RWPE2 (cell line): ENCODE measurements at regions not wholly inside any gene's neighbourhood (a gene's known extent, or its start where the extent isn't known, plus 50 kb on each side); places are given as distances from the start of the nearest gene placed in this dataset.

Experiments
- ATAC-seq: fragments of 200-7000 bp; cut with Tn5 transposase; 3 replicates; pipeline ENCODE4 v1.9.1; 2021; ENCODE audit warnings: low read depth
- DNase-seq: peaks from one replicate; pipeline ENCODE4 v3.0.0-alpha.2; 2020; ENCODE audit warnings: low spot score
- H3K27ac ChIP-seq: fragments of 450-650 bp; 2 replicates; pipeline ENCODE4 v1.5.1; 2017; ENCODE audit warnings: mild to moderate bottlenecking; ENCODE audit not compliant: poor library complexity, severe bottlenecking
- H3K27me3 ChIP-seq: fragments of 250-450 bp; sonication (Bioruptor Pico); 2 replicates; pipeline ENCODE4 v1.5.1; 2021; ENCODE audit warnings: mild to moderate bottlenecking, moderate library complexity; ENCODE audit not compliant: insufficient read depth, poor library complexity, severe bottlenecking
- H3K36me3 ChIP-seq: fragments of 250-450 bp; sonication (Bioruptor Pico); 2 replicates; pipeline ENCODE4 v1.5.1; 2020; ENCODE audit warnings: low read depth, mild to moderate bottlenecking, moderate library complexity
- H3K4me1 ChIP-seq: fragments of 250-450 bp; sonication (Bioruptor Pico); 2 replicates; pipeline ENCODE4 v1.5.1; 2021; ENCODE audit warnings: mild to moderate bottlenecking, moderate library complexity; ENCODE audit not compliant: insufficient read depth, poor library complexity, severe bottlenecking
- H3K4me3 ChIP-seq: fragments of 250-450 bp; sonication (Bioruptor Pico); 2 replicates; pipeline ENCODE4 v1.5.1; 2021; ENCODE audit warnings: mild to moderate bottlenecking, moderate library complexity; ENCODE audit not compliant: severe bottlenecking
- H3K9me3 ChIP-seq: fragments of 250-450 bp; sonication (Bioruptor Pico); 2 replicates; pipeline ENCODE4 v1.5.1; 2021; ENCODE audit warnings: mild to moderate bottlenecking, moderate library complexity; ENCODE audit not compliant: severe bottlenecking
- TF ChIP-seq, protein P1 (sequence below): fragments of 450-650 bp; IDR thresholded peaks from one replicate; pipeline ENCODE4 v1.5.1; 2017; ENCODE audit warnings: mild to moderate bottlenecking, moderate library complexity; ENCODE audit not compliant: poor library complexity, severe bottlenecking

DNA sequence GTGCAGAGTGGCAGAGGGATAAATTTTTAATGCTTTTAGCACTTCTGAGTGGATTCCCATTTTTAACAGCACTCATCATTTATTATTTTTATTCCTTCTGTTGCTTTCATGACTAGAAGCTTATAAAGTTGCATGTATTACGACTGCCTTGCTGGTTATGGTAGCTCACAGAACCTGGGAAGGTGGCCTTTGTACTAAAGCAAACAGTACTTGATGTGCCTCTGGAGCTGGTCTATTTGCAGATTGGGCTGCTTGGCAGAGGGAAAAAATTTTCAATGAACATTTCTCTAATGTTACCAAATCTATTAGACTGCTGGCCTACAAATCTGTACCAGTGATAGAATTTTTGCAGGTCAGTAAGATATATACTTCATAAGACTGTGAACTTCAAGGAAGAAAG is 274.5 kb upstream of the C9orf72 start:
- H3K4me3 ChIP-seq: no peak overlapping the region
- H3K4me1 ChIP-seq: no peaks in the 10 kb centered on the region
- H3K27ac ChIP-seq: no peak overlapping the region
- no peaks in the 10 kb centered on the region for H3K27me3 ChIP-seq
- ATAC-seq (no peak), DNase-seq (no peak)
- H3K36me3 ChIP-seq: no peaks in the 10 kb centered on the region
- TF ChIP-seq, protein P1, sequence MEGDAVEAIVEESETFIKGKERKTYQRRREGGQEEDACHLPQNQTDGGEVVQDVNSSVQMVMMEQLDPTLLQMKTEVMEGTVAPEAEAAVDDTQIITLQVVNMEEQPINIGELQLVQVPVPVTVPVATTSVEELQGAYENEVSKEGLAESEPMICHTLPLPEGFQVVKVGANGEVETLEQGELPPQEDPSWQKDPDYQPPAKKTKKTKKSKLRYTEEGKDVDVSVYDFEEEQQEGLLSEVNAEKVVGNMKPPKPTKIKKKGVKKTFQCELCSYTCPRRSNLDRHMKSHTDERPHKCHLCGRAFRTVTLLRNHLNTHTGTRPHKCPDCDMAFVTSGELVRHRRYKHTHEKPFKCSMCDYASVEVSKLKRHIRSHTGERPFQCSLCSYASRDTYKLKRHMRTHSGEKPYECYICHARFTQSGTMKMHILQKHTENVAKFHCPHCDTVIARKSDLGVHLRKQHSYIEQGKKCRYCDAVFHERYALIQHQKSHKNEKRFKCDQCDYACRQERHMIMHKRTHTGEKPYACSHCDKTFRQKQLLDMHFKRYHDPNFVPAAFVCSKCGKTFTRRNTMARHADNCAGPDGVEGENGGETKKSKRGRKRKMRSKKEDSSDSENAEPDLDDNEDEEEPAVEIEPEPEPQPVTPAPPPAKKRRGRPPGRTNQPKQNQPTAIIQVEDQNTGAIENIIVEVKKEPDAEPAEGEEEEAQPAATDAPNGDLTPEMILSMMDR: no peak
- H3K9me3 ChIP-seq: no peaks in the 10 kb centered on the region

DNA sequence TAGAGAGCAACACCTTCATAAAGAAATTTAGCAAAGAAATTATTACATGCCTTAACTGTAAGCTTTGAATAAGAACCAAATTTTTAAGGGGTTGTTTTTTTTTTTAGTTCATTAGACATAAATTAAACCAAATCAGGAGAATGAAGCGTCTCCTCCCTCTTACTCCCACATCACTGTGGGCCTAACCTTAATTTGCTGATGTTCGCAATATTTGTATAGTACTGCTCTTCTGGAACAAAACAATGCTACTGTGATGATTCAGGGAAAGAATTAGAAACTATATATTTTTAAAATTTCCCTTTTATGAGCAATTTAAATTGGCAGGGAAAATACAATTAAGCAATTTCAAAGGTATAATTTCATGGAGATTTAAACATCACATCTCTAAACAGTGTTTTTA is 275.0 kb upstream of the C9orf72 start:
- Histone ChIP-seq H3K4me3 (no peak overlapping the region), H3K27ac (no peak overlapping the region), H3K9me3 (no peaks in the 10 kb centered on the region), H3K4me1 (no peaks in the 10 kb centered on the region), H3K36me3 (no peaks in the 10 kb centered on the region), H3K27me3 (no peaks in the 10 kb centered on the region)
- TF ChIP-seq, protein P1: no peak
- ATAC-seq (no peak), DNase-seq (no peak)

DNA sequence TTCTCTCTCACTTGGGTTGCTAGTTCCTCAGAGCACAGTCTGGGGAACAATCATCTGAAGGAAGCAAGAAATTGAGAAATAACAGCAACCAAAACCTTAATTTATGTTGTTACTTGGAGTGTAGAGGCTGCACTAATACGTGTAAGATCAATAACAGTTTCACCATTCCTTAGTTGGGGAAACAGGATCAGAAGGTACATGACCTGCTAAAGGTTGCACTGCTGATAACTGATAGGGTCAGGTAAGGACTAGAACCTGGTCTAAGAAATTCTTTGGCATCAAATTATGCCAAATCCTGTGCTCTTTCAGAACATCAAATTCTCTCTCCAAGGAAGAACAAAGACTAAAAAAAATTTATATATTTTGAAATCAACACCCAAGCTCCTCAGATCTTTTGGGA is 278.6 kb upstream of the C9orf72 start:
- Histone ChIP-seq H3K27ac (no peak overlapping the region), H3K4me1 (no peaks in the 10 kb centered on the region), H3K36me3 (no peaks in the 10 kb centered on the region), H3K27me3 (no peaks in the 10 kb centered on the region), H3K4me3 (no peak overlapping the region), H3K9me3 (no peaks in the 10 kb centered on the region)
- DNase-seq: no peak
- no peak for ATAC-seq
- TF ChIP-seq, protein P1: no peak

DNA sequence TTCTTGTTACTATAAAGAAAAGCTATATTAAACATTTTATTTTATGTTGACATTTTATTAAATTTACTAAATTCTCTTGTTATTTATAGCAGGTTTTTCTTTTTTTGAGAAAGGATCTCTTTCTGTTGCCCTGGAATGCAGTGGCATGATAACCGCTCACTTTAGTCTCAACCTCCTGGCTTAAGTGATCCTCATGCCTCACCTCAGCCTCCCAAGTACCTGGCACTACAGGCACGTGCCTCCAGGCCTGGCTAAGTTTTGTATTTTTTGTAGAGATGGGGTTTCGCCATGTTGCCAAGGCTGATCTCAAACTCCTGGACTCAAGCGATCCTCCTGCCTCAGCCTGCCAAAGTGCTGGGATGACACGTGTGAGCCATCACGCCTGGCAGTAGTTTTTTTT is 280.2 kb upstream of the C9orf72 start:
- DNase-seq: no peak
- H3K27ac ChIP-seq: no peak overlapping the region
- H3K4me3 ChIP-seq: no peak overlapping the region
- ATAC-seq: no peak
- TF ChIP-seq, protein P1: no peak
- no peaks in the 10 kb centered on the region for H3K4me1 ChIP-seq
- H3K27me3 ChIP-seq: peaks cover 7% of the 10 kb centered on the region
- H3K36me3 ChIP-seq: no peaks in the 10 kb centered on the region
- H3K9me3 ChIP-seq: no peaks in the 10 kb centered on the region

DNA sequence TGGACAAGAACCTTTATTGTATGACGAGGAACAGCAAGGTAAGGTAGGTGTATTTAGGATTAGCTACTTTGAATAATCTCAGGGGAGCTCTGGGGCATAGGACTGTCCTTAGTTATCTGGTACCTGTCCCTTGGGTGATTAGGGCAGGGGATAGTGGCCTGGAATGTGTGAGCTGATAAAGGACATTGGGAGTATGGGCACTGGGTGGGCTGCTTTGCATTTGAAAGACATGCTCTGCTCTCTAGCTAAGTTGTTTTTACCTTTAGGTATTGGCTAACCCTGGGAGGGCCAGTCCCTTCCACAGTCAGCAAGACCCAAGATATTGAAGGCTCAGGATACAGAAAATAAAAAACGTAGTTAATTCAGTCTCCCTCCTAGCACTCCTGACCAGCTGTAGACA is 282.8 kb upstream of the C9orf72 start:
- no peaks in the 10 kb centered on the region for H3K36me3 ChIP-seq
- no peak overlapping the region for H3K27ac ChIP-seq
- H3K4me3 ChIP-seq: no peak overlapping the region
- no peaks in the 10 kb centered on the region for H3K9me3 ChIP-seq
- H3K27me3 ChIP-seq: peaks cover 13% of the 10 kb centered on the region
- TF ChIP-seq, protein P1: no peak
- H3K4me1 ChIP-seq: no peaks in the 10 kb centered on the region
- no peak for DNase-seq
- ATAC-seq: no peak
